CD14-positive monocyte (primary cell): ENCODE measurements at regions not wholly inside any gene's neighbourhood (a gene's known extent, or its start where the extent isn't known, plus 50 kb on each side); places are given as distances from the start of the nearest gene placed in this dataset.
"Not testable (repeated sequence)": the region's sequence is repeated elsewhere in the genome, so short reads cannot be mapped to it uniquely, and the experiment has no call there.

ENCODE experiments used
- DNase-seq, 3 donors: peaks; one replicate each; pipeline ENCODE4 v3.0.0-alpha.2; 2011 to 2022
- H2AFZ ChIP-seq: 2 replicates; pipeline ENCODE4 v1.6.0; 2012; ENCODE audit warnings: mild to moderate bottlenecking, low read depth, low read length, inconsistent platforms; ENCODE audit not compliant: insufficient read depth, poor library complexity, severe bottlenecking
- H3K27ac ChIP-seq, 2 donors: 1 replicate in 1 of 2; 2 replicates in 1 of 2; pipeline ENCODE4 v1.5.1; 2012 to 2013; ENCODE audit warnings: low read length in 2 of 2, control low read depth in 1 of 2, inconsistent platforms in 1 of 2, low read depth in 1 of 2, mild to moderate bottlenecking in 1 of 2
- H3K27me3 ChIP-seq, 2 donors: one replicate each; pipeline versions ENCODE4 v1.6.0 to v1.6.1; 2011 to 2013; ENCODE audit warnings: low read length in 2 of 2; ENCODE audit not compliant: control insufficient read depth in 2 of 2, insufficient read depth in 2 of 2
- H3K36me3 ChIP-seq, 2 donors: replicated peaks in 1 of 2; 1 replicate in 1 of 2; 2 replicates in 1 of 2; pipeline versions ENCODE4 v1.5.1 to v1.6.1; 2012 to 2013; ENCODE audit warnings: low read length in 2 of 2, control low read depth in 1 of 2, inconsistent platforms in 1 of 2, mild to moderate bottlenecking in 1 of 2; ENCODE audit not compliant: insufficient read depth in 2 of 2, control insufficient read depth in 1 of 2
- H3K4me1 ChIP-seq, 2 donors: 1 replicate in 1 of 2; 2 replicates in 1 of 2; pipeline versions ENCODE4 v1.5.1 to v1.6.1; 2012 to 2013; ENCODE audit warnings: low read length in 2 of 2, control low read depth in 1 of 2, inconsistent platforms in 1 of 2, mild to moderate bottlenecking in 1 of 2, moderate library complexity in 1 of 2; ENCODE audit not compliant: insufficient read depth in 2 of 2, control insufficient read depth in 1 of 2
- H3K4me2 ChIP-seq: replicated peaks from 2 replicates; pipeline ENCODE3; 2012; ENCODE audit warnings: low read length, moderate library complexity, mild to moderate bottlenecking; ENCODE audit not compliant: poor library complexity, severe bottlenecking; ENCODE audit errors: extremely low read depth
- H3K4me3 ChIP-seq, 3 experiments: fragments of 200-600 bp in 1 of 3; sonication (generic) in 1 of 3; replicated peaks in 1 of 3; 1 replicate in 2 of 3; 2 replicates in 1 of 3; pipeline ENCODE4 v1.5.1; 2011 to 2013; ENCODE audit warnings: low read length in 3 of 3, mild to moderate bottlenecking in 3 of 3, control low read depth in 2 of 3, low read depth in 2 of 3, inconsistent platforms in 1 of 3, moderate library complexity in 1 of 3
- H3K79me2 ChIP-seq: 2 replicates; pipeline ENCODE4 v1.6.0; 2012; ENCODE audit warnings: mild to moderate bottlenecking, control low read depth, inconsistent platforms, low read length, moderate library complexity; ENCODE audit not compliant: insufficient read depth
- H3K9ac ChIP-seq: 2 replicates; pipeline ENCODE4 v1.6.0; 2017; ENCODE audit warnings: low read length, mild to moderate bottlenecking; ENCODE audit not compliant: insufficient read depth, poor library complexity, severe bottlenecking
- H3K9me3 ChIP-seq, 2 donors: replicated peaks in 1 of 2; 1 replicate in 1 of 2; 2 replicates in 1 of 2; pipeline versions ENCODE4 v1.5.1 to v1.6.1; 2012 to 2013; ENCODE audit warnings: low read length in 2 of 2, control low read depth in 1 of 2; ENCODE audit not compliant: control insufficient read depth in 1 of 2, insufficient read depth in 1 of 2
- H4K20me1 ChIP-seq: 2 replicates; pipeline ENCODE4 v1.6.0; 2012; ENCODE audit warnings: mild to moderate bottlenecking, low read length, control low read depth, moderate library complexity; ENCODE audit not compliant: insufficient read depth
- H3K27ac Mint-ChIP-seq, 7 donors: one replicate each; pipeline ENCODE4 v1.8.0; 2020; ENCODE audit warnings: mild to moderate bottlenecking in 7 of 7, mixed read lengths in 7 of 7, moderate library complexity in 6 of 7, inconsistent platforms in 2 of 7
- H3K27me3 Mint-ChIP-seq, 3 donors: one replicate each; pipeline ENCODE4 v1.8.0; 2021 to 2022; ENCODE audit warnings: low read depth in 3 of 3, mild to moderate bottlenecking in 3 of 3, mixed read lengths in 3 of 3, moderate library complexity in 3 of 3, inconsistent platforms in 1 of 3
- H3K36me3 Mint-ChIP-seq, 2 donors: one replicate each; pipeline ENCODE4 v1.8.0; 2020; ENCODE audit warnings: mixed read lengths in 2 of 2, inconsistent platforms in 1 of 2, mild to moderate bottlenecking in 1 of 2
- H3K4me1 Mint-ChIP-seq: one replicate; pipeline ENCODE4 v1.8.0; 2020; ENCODE audit warnings: mild to moderate bottlenecking, mixed read lengths
- H3K4me3 Mint-ChIP-seq, 2 donors: one replicate each; pipeline ENCODE4 v1.8.0; 2020; ENCODE audit warnings: mild to moderate bottlenecking in 2 of 2, mixed read lengths in 2 of 2, moderate library complexity in 1 of 2
- H3K9me3 Mint-ChIP-seq, 7 donors: one replicate each; pipeline ENCODE4 v1.8.0; 2020 to 2022; ENCODE audit warnings: mixed read lengths in 7 of 7, mild to moderate bottlenecking in 6 of 7, moderate library complexity in 6 of 7, inconsistent platforms in 2 of 7
- CTCF ChIP-seq: fragments of 200-600 bp; IDR thresholded peaks from one replicate; pipeline ENCODE4 v1.8.0; 2022; ENCODE audit warnings: antibody characterized with exemption, mild to moderate bottlenecking
- WGBS: methylation state at CpG from one replicate; pipeline ENCODE4 v1.1.5; 2013; ENCODE audit warnings: missing lambda C conversion rate; ENCODE audit not compliant: insufficient coverage; 5-methylcytosine and 5-hydroxymethylcytosine counted together
- intact Hi-C, 2 donors: fragments of 100-400 bp; cut with micrococcal nuclease; formaldehyde crosslinking; loops; one replicate each; pipeline versions ENCODE4 v1.15.0 to v1.15.1; 2023

GRCh38 chr14:105739331-105740102 lies 213.1 kb downstream of the TMEM121 start:
- WGBS = 94% methylated on average over 8 of the region's 14 CpGs
- Mint-ChIP-seq H3K9me3 (no peaks in the 10 kb centered on the region), H3K27ac (no peak overlapping the region)

DNA sequence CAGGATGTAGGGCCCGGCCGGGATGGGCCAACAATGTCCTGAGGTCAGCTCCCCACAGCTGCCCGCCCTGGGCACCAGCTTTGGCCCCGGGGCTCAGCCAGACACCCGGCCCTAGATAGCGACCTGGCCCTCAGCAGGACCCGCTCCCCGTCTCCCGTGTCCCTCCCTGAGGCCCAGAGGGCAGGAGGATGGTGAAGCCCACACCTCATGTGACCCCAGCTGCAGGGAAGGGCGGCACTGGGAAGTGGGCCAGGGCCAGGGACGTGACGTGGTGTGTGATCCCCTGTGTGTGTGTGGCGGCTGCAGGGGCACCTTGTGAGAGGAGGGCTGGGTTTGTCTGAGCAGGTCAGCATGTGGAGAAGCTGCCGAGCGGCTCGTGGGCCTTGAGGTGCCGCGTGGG lies 213.9 kb downstream of the TMEM121 start:
- not testable (repeated sequence) for H4K20me1 ChIP-seq, H3K36me3 ChIP-seq, DNase-seq, H3K9me3 ChIP-seq, H3K9ac ChIP-seq, H3K4me1 ChIP-seq, H3K4me2 ChIP-seq, H3K4me1 Mint-ChIP-seq, H3K27ac ChIP-seq, H3K9me3 Mint-ChIP-seq, H3K27ac Mint-ChIP-seq, H3K4me3 ChIP-seq, H3K4me3 Mint-ChIP-seq, H2AFZ ChIP-seq, H3K36me3 Mint-ChIP-seq, H3K27me3 Mint-ChIP-seq, H3K27me3 ChIP-seq, H3K79me2 ChIP-seq
- intact Hi-C loops = loop anchor here in 1 of 2 donors (5.0 kb wide), 1 partner anchor 73 kb away; no protein-coding TSS in a partner anchor
- 74% methylated on average over 3 of the region's 18 CpGs for WGBS

More at GRCh38 chr14:105739331-105740102, 213.1 kb downstream of the TMEM121 start:
- Histone ChIP-seq H3K9me3 (no peaks in the 10 kb centered on the region), H3K27ac (no peak overlapping the region), H3K4me2 (no peak overlapping the region), H4K20me1 (no peaks in the 10 kb centered on the region), H3K27me3 (no peaks in the 10 kb centered on the region), H3K4me3 (no peak overlapping the region), H3K9ac (no peak overlapping the region), H3K4me1 (no peaks in the 10 kb centered on the region), H2AFZ (no peak overlapping the region), H3K36me3 (no peaks in the 10 kb centered on the region), H3K79me2 (no peaks in the 10 kb centered on the region)
- Mint-ChIP-seq H3K4me1 (no peaks in the 10 kb centered on the region), H3K36me3 (no peaks in the 10 kb centered on the region), H3K27me3 (peaks cover 0 to 1% (median 0%) of the 10 kb centered on the region in 3 donors), H3K4me3 (no peak overlapping the region)
- no peak for TF ChIP-seq CTCF
- DNase-seq = no peak
- intact Hi-C loops = loop anchor here in 1 of 2 donors (5.0 kb wide), 1 partner anchor 72 kb away; no protein-coding TSS in a partner anchor

- not testable (repeated sequence) for H4K20me1 ChIP-seq, H3K4me3 Mint-ChIP-seq, H3K27ac ChIP-seq, H3K9me3 ChIP-seq, H3K4me2 ChIP-seq, H3K27me3 Mint-ChIP-seq, H3K9ac ChIP-seq, DNase-seq, H3K36me3 ChIP-seq, H3K36me3 Mint-ChIP-seq, H3K4me1 Mint-ChIP-seq, H3K27ac Mint-ChIP-seq, H2AFZ ChIP-seq, H3K9me3 Mint-ChIP-seq, H3K4me3 ChIP-seq, H3K79me2 ChIP-seq, H3K4me1 ChIP-seq, H3K27me3 ChIP-seq
- WGBS = no CpG with 5 or more reads among the region's 14 CpGs
- intact Hi-C loops = loop anchor here in 1 of 2 donors (5.0 kb wide), 1 partner anchor 74 kb away; no protein-coding TSS in a partner anchor
Observed at GRCh38 chr14:105740961-105741360, 214.6 kb downstream of the TMEM121 start.
